ENCODE measurements at regions not wholly inside any gene's neighbourhood (a gene's known extent, or its start where the extent isn't known, plus 50 kb on each side); places are given as distances from the start of the nearest gene placed in this dataset.
"Not testable (repeated sequence)": the region's sequence is repeated elsewhere in the genome, so short reads cannot be mapped to it uniquely, and the experiment has no call there.

DNA sequence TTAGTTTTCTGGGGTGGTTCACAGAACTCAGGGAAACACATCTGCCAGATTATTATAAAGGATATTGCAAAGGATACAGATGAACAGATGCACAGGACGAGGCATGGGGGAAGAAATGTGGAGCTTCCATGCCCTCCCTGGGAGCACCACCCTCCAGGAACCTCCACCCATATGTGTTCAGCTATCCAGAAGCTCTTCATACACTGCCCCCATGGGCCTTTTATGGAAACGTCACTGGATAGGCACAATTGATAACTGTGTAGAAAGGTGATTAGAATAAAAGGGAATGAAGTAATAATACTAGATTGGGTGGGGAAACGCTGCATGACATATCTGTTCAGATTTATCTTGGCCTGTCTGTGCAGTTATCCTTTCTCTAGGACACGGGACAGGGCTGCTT, 357.9 kb downstream of the HS3ST1 start:
- no peak overlapping the region for H3K27ac ChIP-seq (ENCODE audit: poor library complexity, severe bottlenecking)
- H3K9me3 ChIP-seq (ENCODE audit: severe bottlenecking), result no peaks in the 10 kb centered on the region
- ATAC-seq (ENCODE audit: low read depth) (no peak), DNase-seq (ENCODE audit: low spot score) (no peak)
- TF ChIP-seq, protein P1, sequence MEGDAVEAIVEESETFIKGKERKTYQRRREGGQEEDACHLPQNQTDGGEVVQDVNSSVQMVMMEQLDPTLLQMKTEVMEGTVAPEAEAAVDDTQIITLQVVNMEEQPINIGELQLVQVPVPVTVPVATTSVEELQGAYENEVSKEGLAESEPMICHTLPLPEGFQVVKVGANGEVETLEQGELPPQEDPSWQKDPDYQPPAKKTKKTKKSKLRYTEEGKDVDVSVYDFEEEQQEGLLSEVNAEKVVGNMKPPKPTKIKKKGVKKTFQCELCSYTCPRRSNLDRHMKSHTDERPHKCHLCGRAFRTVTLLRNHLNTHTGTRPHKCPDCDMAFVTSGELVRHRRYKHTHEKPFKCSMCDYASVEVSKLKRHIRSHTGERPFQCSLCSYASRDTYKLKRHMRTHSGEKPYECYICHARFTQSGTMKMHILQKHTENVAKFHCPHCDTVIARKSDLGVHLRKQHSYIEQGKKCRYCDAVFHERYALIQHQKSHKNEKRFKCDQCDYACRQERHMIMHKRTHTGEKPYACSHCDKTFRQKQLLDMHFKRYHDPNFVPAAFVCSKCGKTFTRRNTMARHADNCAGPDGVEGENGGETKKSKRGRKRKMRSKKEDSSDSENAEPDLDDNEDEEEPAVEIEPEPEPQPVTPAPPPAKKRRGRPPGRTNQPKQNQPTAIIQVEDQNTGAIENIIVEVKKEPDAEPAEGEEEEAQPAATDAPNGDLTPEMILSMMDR (IDR thresholded peaks at IDR 0.05; ENCODE audit: poor library complexity, severe bottlenecking), result no peak
- H3K4me3 ChIP-seq (ENCODE audit: severe bottlenecking), result no peak overlapping the region
- H3K36me3 ChIP-seq (ENCODE audit: low read depth), result no peaks in the 10 kb centered on the region
- no peaks in the 10 kb centered on the region for H3K27me3 ChIP-seq (ENCODE audit: insufficient read depth, poor library complexity, severe bottlenecking)
- no peaks in the 10 kb centered on the region for H3K4me1 ChIP-seq (ENCODE audit: insufficient read depth, poor library complexity, severe bottlenecking)

DNA sequence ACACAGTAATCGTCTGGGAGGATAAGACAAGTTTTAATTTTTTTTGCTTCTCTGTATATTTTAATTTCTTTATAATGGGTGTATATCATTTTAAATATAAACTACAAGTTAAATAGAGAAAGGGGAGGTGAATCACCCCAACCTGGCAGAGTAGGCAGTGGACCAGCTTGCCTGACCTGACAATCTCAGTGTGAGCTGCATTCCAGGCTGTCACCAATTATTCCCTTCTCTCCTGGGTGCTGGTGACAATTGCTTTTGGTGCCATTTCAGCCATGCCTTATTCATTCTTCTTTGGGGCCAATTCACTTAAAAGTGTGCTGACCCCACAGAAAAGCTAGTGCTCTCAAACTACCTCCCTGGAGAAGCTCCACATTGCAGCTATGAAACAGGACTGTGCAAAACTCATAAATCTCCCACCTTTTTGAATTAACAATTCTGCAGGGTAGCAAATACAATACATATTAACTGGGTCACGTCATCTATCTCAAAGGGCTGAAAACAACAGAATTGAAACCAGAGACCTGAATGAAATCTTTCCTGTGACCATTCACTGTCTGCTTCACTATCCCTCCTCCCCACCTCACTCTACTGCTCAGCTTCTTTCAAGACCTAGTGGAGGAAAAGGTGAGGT, 359.0 kb downstream of the HS3ST1 start:
- ATAC-seq (ENCODE audit: low read depth) (no peak), DNase-seq (ENCODE audit: low spot score) (no peak)
- no peaks in the 10 kb centered on the region for H3K4me1 ChIP-seq (ENCODE audit: insufficient read depth, poor library complexity, severe bottlenecking)

DNA sequence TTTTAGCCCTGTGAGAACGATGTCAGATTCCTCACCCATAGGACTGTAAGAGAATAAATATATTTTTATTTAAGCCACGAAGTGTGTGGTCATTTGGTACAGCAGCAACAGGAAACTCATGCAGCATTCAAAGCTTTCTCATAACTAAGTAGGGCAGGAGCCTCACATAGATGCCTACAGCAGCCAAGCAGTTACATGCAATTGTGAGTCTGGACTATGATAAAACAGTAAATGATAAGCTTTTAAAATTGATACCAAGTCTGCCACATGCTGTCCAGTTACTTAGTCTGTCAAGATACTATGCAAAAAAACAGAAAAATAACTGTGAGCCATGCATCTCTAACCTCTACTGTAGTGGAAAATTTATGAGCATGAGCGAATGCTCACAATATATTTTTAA, 359.6 kb downstream of the HS3ST1 start:
- Histone ChIP-seq H3K36me3 (ENCODE audit: low read depth) (no peaks in the 10 kb centered on the region), H3K9me3 (ENCODE audit: severe bottlenecking) (no peaks in the 10 kb centered on the region), H3K4me3 (ENCODE audit: severe bottlenecking) (no peak overlapping the region), H3K4me1 (ENCODE audit: insufficient read depth, poor library complexity, severe bottlenecking) (no peaks in the 10 kb centered on the region), H3K27ac (ENCODE audit: poor library complexity, severe bottlenecking) (no peak overlapping the region), H3K27me3 (ENCODE audit: insufficient read depth, poor library complexity, severe bottlenecking) (no peaks in the 10 kb centered on the region)
- no peak for DNase-seq (ENCODE audit: low spot score)
- ATAC-seq (ENCODE audit: low read depth), result no peak
- TF ChIP-seq, protein P1 (IDR thresholded peaks at IDR 0.05; ENCODE audit: poor library complexity, severe bottlenecking), result no peak

More for the DNA sequence above, 359.0 kb downstream of the HS3ST1 start:
- H3K9me3 ChIP-seq (ENCODE audit: severe bottlenecking), result no peaks in the 10 kb centered on the region
- H3K36me3 ChIP-seq (ENCODE audit: low read depth), result no peaks in the 10 kb centered on the region
- no peaks in the 10 kb centered on the region for H3K27me3 ChIP-seq (ENCODE audit: insufficient read depth, poor library complexity, severe bottlenecking)
- TF ChIP-seq, protein P1 (IDR thresholded peaks at IDR 0.05; ENCODE audit: poor library complexity, severe bottlenecking), result no peak
- no peak overlapping the region for H3K27ac ChIP-seq (ENCODE audit: poor library complexity, severe bottlenecking)
- H3K4me3 ChIP-seq (ENCODE audit: severe bottlenecking), result no peak overlapping the region

DNA sequence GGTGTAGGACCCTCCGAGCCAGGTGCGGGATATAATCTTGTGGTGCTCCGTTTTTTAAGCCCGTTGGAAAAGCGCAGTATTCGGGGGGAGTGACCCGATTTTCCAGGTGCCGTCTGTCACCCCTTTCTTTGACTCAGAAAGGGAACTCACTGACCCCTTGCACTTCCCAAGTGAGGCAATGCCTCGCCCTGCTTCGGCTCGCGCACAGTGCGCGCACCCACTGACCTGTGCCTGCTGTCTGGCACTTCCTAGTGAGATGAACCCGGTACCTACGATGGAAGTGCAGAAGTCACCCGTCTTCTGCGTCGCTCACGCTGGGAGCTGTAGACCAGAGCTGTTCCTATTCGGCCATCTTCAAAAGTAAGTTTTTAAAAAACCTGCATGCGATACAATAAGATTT, 362.1 kb downstream of the HS3ST1 start:
- not testable (repeated sequence) for H3K4me1 ChIP-seq (ENCODE audit: insufficient read depth, poor library complexity, severe bottlenecking); H3K27me3 ChIP-seq (ENCODE audit: insufficient read depth, poor library complexity, severe bottlenecking); ATAC-seq (ENCODE audit: low read depth); H3K27ac ChIP-seq (ENCODE audit: poor library complexity, severe bottlenecking); DNase-seq (ENCODE audit: low spot score); H3K4me3 ChIP-seq (ENCODE audit: severe bottlenecking); H3K9me3 ChIP-seq (ENCODE audit: severe bottlenecking); H3K36me3 ChIP-seq (ENCODE audit: low read depth)

DNA sequence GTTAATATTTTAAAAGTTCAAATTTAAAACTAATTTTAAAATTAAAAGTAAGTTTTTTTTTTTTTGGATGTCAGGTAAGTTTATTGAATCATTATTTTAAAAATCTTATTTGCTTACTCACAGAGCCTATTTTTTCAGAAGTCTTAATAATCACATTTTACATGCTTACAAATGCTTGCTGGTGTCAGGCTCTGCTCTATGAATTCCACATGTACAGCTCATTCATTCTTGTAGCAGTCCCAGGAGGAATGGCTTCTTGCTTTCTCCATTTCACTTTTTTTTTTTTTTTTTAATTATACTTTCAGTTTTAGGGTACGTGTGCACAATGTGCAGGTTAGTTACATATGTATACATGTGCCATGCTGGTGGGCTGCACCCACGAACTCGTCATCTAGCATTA, 368.1 kb downstream of the HS3ST1 start:
- DNase-seq (ENCODE audit: low spot score); H3K27me3 ChIP-seq (ENCODE audit: insufficient read depth, poor library complexity, severe bottlenecking): not testable (repeated sequence)

DNA sequence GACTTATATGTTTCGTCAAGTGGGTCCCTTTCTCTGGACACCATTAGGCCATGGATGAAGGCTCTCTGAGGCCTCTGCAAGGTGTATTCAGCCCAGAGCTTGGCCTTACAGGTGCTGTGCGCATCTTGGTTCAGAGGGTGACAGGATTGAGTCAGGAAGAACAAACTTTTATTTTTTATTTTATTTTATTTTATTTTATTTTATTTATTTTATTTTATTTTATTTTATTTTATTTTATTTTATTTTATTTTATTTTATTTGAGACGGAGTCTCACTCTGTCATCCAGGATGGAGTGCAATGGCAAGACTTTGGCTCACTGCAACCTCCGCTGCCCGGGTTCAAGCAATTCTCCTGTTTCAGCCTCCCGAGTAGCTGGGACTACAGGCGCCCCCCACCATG, 370.4 kb upstream of the CLNK start:
- not testable (repeated sequence) for ATAC-seq (ENCODE audit: low read depth); H3K4me1 ChIP-seq (ENCODE audit: insufficient read depth, poor library complexity, severe bottlenecking); H3K27me3 ChIP-seq (ENCODE audit: insufficient read depth, poor library complexity, severe bottlenecking); H3K36me3 ChIP-seq (ENCODE audit: low read depth); H3K9me3 ChIP-seq (ENCODE audit: severe bottlenecking); H3K27ac ChIP-seq (ENCODE audit: poor library complexity, severe bottlenecking); DNase-seq (ENCODE audit: low spot score); H3K4me3 ChIP-seq (ENCODE audit: severe bottlenecking)

More for the DNA sequence above, 368.1 kb downstream of the HS3ST1 start:
- not testable (repeated sequence) for H3K4me3 ChIP-seq (ENCODE audit: severe bottlenecking); H3K9me3 ChIP-seq (ENCODE audit: severe bottlenecking); H3K4me1 ChIP-seq (ENCODE audit: insufficient read depth, poor library complexity, severe bottlenecking); H3K36me3 ChIP-seq (ENCODE audit: low read depth); H3K27ac ChIP-seq (ENCODE audit: poor library complexity, severe bottlenecking)
- peak; percentile 64; the same call in 2 of the 3 replicates for ATAC-seq (ENCODE audit: low read depth)

All from RWPE2 (cell line).